Activated CD4-positive, alpha-beta T cell treated with anti-CD3 and anti-CD28 coated beads for 48 hours (primary cell): ENCODE measurements at regions not wholly inside any gene's neighbourhood (a gene's known extent, or its start where the extent isn't known, plus 50 kb on each side); places are given as distances from the start of the nearest gene placed in this dataset.
"Not testable (repeated sequence)": the region's sequence is repeated elsewhere in the genome, so short reads cannot be mapped to it uniquely, and the experiment has no call there.

Experiments
- DNase-seq: peaks from one replicate; pipeline ENCODE4 v3.0.0-alpha.2; 2020

- DNase-seq, result no peak
Observed at GRCh38 chr12:131642771-131643170, 68.1 kb upstream of the SFSWAP start.

GRCh38 chr12:131643631-131644452, 67.0 kb upstream of the SFSWAP start:
- DNase-seq, result no peak

GRCh38 chr12:131644481-131644880, 66.4 kb upstream of the SFSWAP start:
- DNase-seq, result no peak

GRCh38 chr12:131644917-131645316, 66.0 kb upstream of the SFSWAP start:
- DNase-seq, result not testable (repeated sequence)

- not testable (repeated sequence) for DNase-seq
Observed at GRCh38 chr12:131645557-131645956, 65.3 kb upstream of the SFSWAP start.

GRCh38 chr12:131646444-131646843, 64.4 kb upstream of the SFSWAP start:
- DNase-seq, result not testable (repeated sequence)

- no peak for DNase-seq
Observed at GRCh38 chr12:131647667-131648066, 63.2 kb upstream of the SFSWAP start.

- not testable (repeated sequence) for DNase-seq
Observed at GRCh38 chr12:131655469-131656174, 55.3 kb upstream of the SFSWAP start.

- DNase-seq, result not testable (repeated sequence)
Observed at GRCh38 chr12:131656796-131657195, 54.1 kb upstream of the SFSWAP start.

GRCh38 chr12:131658605-131659004, 52.3 kb upstream of the SFSWAP start:
- DNase-seq, result not testable (repeated sequence)

- DNase-seq, result not testable (repeated sequence)
Observed at GRCh38 chr12:131659484-131659883, 51.4 kb upstream of the SFSWAP start.

- DNase-seq, result not testable (repeated sequence)
Observed at GRCh38 chr12:131659976-131660375, 50.9 kb upstream of the SFSWAP start.

- DNase-seq, result not testable (repeated sequence)
Observed at GRCh38 chr12:131660401-131660800, 50.5 kb upstream of the SFSWAP start.
